ENCODE measurements at regions not wholly inside any gene's neighbourhood (a gene's known extent, or its start where the extent isn't known, plus 50 kb on each side); places are given as distances from the start of the nearest gene placed in this dataset.

- no peak for DNase-seq (ENCODE audit: low spot score)
Observed at GRCh38 chr1:93744299-93744988, 62.8 kb upstream of the BCAR3 start.

- no peak for DNase-seq (ENCODE audit: low spot score)
Observed at GRCh38 chr1:93743465-93743864, 61.8 kb upstream of the BCAR3 start.

- no peak for DNase-seq (ENCODE audit: low spot score)
Observed at GRCh38 chr1:93740601-93741031, 59.0 kb upstream of the BCAR3 start.

GRCh38 chr1:93740157-93740556, 58.5 kb upstream of the BCAR3 start:
- DNase-seq (ENCODE audit: low spot score): no peak

GRCh38 chr1:93739472-93739871, 57.8 kb upstream of the BCAR3 start:
- DNase-seq (ENCODE audit: low spot score): no peak

- no peak for DNase-seq (ENCODE audit: low spot score)
Observed at GRCh38 chr1:93738926-93739325, 57.3 kb upstream of the BCAR3 start.

GRCh38 chr1:93738075-93738622, 56.5 kb upstream of the BCAR3 start:
- no peak for DNase-seq (ENCODE audit: low spot score)

- DNase-seq (ENCODE audit: low spot score): no peak
Observed at GRCh38 chr1:93735722-93736121, 54.1 kb upstream of the BCAR3 start.

- DNase-seq (ENCODE audit: low spot score): no peak
Observed at GRCh38 chr1:93734999-93735398, 53.4 kb upstream of the BCAR3 start.

- DNase-seq (ENCODE audit: low spot score): no peak
Observed at GRCh38 chr1:93733340-93733739, 51.7 kb upstream of the BCAR3 start.

- no peak for DNase-seq (ENCODE audit: low spot score)
Observed at GRCh38 chr1:93732514-93732913, 50.9 kb upstream of the BCAR3 start.
